ENCODE measurements at regions not wholly inside any gene's neighbourhood (a gene's known extent, or its start where the extent isn't known, plus 50 kb on each side); places are given as distances from the start of the nearest gene placed in this dataset.
A peak's percentile ranks its signal among the peaks of the same experiment; 100 is the strongest.

DNA sequence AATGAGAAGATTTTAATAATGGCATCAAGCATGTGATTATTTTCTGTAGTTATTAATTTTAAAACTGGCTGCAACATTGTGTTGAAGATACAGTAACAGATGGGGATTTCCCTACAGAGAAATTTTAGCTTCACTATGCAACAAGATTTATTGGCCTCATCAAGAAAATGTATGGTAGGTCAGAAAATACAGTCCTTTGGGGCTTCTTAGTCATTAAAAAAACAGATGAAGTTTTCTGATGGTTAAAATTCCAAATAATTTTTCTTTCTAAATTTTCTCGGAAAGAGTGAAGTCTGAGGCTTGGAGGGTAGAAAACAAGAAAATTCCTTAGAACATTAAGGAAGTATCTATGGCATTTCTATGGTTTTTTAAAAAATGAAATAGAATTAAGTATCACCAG is 1790.8 kb upstream of the PCDH20 start:
- DNase-seq = no peak

GRCh38 chr13:63201493-63201892 is 1785.8 kb upstream of the PCDH20 start:
- DNase-seq = no peak

DNA sequence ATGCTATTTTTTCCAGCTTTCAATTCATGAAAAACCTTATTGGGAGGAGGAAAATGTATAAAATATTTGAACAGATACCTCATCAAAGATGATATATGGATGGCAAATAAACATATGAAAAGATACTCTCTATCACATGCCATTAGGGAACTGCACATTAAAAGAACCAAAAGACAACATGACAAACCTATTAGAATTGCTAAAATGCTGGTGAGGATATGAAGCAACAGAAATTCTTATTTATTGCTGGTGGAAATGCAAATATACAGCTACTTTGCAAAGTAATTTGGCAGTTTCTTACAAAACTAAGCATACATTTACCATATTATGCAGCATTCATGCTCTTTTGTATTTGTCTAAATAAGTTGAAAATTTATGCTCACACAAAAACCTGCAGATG is 1783.9 kb upstream of the PCDH20 start:
- no peak for DNase-seq

DNA sequence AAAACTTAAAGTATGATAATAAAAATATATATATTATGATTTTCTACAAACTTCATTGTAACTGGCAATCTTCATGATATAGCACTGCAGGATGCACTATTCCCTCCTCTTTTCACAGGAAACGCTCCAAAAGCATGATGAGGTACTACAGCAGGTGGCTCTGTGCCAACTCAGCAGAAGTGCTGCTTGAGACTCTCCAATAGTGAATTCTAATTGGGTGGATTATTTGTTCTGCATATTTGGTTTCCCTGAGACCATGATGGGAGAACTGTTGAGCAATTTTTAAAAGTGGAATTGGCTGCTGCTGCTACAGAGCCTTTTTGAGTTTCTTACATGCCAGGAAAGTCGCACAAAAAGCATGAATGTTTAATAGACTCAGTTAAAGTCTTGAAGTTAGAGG is 1782.4 kb upstream of the PCDH20 start:
- DNase-seq = peak in 1 of 2 experiments; percentile 39

GRCh38 chr13:63195726-63196125 is 1780.1 kb upstream of the PCDH20 start:
- DNase-seq = no peak

DNA sequence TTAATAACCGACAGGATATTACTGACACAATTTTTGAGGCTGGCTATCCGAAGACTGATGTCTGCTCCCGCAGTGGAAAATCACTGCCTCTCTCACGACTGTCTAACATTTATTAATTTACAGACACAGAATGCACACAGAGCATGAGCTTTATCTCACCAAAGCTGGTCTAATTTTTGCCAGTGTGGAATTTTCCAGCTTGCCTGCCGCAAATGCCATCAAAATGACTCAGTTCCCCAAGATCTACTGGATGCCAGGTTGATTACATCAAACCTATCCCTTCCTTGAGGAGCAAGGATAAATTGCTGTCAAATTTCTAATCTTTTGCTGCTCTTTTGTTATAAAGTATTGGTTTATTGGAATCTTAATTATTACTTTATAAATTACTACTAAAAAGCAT is 1775.1 kb upstream of the PCDH20 start:
- DNase-seq = no peak

DNA sequence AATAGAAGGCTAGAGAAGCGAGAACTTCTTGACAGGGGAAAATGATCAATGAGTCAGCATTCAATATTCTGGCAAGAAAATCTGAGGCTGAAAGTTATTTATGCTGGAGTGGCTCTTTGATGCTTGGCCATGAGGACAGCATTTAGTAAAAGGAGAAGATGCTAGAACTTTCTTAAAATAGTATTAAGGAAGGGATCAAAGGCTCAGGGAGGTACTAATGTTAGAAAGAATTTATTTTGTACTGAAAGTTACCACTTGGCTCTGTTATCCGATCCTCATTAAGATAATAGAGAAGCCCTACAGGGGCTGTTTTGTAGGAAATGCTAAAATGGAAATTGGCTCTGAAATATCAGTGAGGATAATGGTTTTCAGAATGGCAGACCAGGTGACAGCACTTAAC is 1774.6 kb upstream of the PCDH20 start:
- DNase-seq = peak in 1 of 2 experiments; percentile 26

GRCh38 chr13:63189712-63190111 is 1774.1 kb upstream of the PCDH20 start:
- DNase-seq = no peak

DNA sequence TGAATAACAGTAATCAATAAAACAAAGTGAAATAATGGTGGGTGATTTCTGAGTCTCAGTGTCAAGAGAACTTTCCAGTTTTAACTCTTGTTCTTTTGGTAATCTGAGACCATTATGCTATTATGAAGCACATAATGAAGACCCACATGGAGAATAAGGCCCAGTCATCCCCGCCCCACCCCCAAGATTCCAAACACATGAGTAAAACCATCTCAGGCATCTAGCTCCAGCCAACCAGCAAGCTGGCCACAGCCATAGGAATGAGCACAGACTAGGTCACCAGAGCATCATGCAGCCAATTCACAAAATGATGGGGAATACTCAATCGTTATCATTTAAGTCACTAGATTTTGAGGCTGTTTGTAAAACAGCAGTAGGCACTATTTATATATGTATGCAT is 1769.0 kb upstream of the PCDH20 start:
- no peak for DNase-seq

GRCh38 chr13:63175536-63175935 is 1759.9 kb upstream of the PCDH20 start:
- no peak for DNase-seq

DNA sequence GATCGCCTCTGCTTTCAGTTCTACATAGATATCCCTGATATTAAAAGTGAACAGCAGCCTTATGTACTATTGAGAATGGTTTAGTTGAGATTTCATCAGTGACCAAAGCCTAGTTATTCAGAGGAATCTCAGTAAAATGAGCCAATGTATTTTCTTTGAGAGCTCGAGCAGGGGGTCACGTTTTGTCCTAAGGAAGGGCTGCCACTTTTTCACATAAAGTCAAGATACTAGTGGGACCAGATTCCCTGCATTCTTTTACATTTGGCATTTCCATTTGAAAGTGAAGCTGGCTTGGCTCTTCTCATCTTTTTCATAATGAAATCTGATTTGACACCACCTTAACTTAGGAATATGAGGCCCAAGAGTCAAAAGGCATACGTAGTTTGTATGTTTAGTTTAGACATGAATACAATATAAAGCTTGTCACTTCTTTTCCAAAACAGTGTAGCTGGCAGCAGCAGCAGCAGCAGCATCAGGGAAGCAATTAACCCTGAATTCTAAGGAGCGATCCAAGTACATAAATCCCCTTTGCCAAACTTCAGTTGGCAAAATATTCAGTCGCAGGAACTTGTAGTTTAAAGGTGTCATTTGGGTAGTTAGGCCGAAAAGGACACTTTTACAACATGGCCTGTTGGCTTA is 1752.2 kb upstream of the PCDH20 start:
- DNase-seq = no peak

DNA sequence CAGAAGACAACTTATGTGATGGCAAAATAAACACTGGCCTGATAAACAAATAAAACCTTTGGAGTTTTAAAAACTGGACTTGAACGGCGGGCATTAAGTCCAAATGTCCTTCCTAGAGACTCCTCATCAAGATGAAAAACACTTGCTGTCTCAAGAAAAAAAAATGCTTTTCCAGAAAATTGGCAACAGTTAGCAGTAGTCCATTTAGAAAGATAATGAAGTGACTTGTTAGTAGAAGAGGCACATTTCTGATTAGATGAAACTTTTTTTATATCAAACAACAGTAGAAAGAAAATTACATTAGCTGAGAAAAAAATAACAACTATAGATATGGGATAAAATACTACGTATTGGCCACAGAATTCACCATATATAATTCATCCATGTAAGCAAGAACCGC is 1750.7 kb upstream of the PCDH20 start:
- no peak for DNase-seq

GRCh38 chr13:63163903-63164302 is 1748.3 kb upstream of the PCDH20 start:
- DNase-seq = no peak

DNA sequence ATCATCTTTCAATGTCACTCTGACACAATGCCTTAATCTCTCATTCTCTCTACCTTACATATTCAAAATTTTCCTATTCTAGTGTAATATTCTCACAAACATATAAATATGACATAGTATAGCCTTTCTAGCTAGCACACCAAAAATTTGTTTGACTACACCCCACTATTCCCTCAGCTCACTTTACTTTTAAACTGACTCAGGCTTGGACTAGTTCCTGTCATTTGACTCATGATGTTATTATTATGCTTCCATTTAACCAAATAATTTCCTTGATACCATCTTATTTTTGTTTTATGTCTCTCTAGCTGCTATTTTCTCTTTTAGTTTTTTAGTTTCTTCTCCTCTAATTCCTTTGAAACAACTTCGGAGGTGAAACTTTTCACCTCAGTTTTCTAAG is 1745.6 kb upstream of the PCDH20 start:
- no peak for DNase-seq

DNA sequence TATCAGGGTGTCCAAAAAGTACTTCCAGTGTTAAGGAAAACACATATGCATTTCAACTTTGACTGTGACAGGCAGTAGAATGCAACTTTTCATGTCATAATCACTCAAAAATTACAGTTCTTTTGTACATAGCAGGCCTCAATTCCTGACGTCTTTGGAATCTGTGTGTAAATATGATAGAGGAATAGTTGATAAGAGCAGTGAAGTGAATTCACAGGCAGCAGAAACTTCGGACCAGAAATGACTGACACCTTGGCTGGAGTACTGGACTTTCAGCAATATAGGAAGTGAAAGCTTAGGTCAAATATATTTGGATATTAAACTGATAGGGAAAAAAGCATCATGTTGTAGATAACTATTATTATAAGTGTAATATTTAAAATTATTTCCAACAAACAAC is 1741.2 kb upstream of the PCDH20 start:
- DNase-seq = no peak

- no peak for DNase-seq
Observed at GRCh38 chr13:63149375-63149774, 1733.7 kb upstream of the PCDH20 start.

GRCh38 chr13:63139277-63139676 is 1723.6 kb upstream of the PCDH20 start:
- no peak for DNase-seq

DNA sequence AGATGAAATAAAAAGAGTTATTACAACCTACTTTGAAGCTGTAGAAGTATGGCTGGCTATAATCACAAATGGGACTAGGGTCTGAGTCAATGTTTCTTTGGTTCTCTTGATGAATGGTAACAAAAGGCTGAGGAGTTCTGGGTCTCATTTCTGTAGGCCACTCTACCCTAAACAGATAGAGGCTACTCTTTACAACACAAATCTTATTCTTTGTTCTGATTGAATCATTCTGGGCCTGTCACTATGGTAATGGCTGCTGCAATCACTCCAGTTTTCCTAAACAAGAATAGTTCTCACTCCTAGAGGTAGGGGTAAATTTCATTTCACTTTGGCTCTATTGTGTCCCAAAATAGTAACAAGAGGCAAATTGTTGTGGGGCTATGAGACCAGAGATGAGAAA is 1714.3 kb upstream of the PCDH20 start:
- no peak for DNase-seq

- no peak for DNase-seq
Observed at GRCh38 chr13:63128716-63129115, 1713.1 kb upstream of the PCDH20 start.

- peak in 1 of 2 experiments; percentile 33 for DNase-seq
Observed at GRCh38 chr13:63124863-63125262, 1709.2 kb upstream of the PCDH20 start.

DNA sequence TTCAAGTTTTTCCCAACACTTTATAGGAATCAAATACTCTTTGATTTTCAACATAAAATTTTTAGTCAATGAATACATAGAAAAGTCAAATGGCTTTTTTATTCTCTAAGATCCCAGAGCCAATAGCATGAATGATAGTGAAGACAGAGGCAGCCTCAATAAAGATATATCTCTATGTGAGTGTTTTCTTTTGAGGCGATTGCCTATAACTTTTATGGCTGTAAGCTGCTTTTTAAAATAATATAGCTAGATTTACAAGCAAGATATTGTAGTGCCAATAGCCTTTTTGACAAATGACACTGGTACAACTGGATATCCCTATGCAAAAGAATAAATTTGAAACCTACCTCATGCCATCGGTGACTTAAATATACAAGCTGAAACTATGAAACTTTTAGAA is 1705.2 kb upstream of the PCDH20 start:
- no peak for DNase-seq

DNA sequence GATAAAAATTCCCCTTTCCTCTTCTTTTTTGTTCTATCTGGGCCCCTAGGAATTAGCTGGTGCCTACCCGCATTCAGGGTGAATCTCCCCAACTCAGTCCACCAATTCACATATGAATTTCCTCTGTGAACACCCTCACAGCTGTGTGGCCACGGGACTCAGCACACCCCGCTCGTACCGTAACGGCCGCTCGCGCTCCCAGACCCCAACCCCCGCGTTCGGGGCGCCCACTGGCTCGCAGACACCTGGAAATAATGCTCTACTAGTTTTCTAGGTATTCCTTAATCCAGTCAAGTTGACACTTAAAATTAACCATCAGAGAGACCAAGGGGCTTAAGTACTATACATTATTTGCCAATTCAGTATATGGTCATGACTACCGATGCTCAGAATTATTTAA is 1702.1 kb upstream of the PCDH20 start:
- no peak for DNase-seq

DNA sequence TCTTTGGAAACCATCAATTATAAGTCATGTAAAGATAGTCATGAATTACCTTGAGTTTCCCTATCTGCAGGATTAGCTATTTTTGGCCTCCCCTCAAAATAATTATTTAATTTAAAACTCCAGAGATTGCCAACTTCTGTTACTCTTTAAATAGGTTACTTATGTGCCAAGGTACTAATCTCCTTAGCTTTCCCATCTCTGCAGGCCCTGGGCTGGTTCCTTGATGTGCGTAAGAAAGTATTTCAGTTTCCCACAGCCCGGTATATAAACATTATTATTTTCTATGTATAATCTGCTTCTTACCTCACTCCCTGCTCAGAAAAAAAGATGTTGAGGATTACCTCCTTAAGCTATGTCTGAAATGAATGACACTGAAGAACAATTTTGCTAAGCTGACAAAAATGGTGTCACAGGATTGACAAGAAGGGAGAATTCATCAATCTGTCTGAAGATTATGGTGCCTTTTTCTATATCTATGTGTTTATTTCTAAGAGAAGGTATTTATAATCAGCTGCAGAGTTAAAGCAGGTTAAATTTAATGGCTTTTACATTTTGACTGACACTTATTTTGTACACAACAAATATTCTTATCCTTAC is 1697.2 kb upstream of the PCDH20 start:
- no peak for DNase-seq

DNA sequence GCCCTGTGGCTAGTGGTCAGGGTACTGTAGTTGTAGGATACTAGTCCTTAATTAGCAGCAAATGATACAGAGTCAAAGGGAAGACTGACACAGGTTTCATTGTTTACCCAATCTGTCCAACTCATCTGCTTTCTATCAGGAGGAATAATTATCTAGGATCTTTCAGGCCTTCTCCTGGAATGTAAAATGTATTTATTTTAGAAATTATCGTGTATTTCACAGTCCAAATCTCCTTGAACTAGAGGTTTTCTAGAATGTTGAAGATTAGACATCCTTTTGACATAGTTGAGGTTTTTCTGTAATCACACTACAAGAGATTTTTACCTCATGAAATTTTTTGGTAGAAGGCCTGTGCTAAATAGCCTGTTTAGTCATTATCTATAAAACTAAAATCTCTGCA is 1694.8 kb upstream of the PCDH20 start:
- no peak for DNase-seq

Data from NCI-H2081 (cell line).